ENCODE measurements at regions not wholly inside any gene's neighbourhood (a gene's known extent, or its start where the extent isn't known, plus 50 kb on each side); places are given as distances from the start of the nearest gene placed in this dataset.

DNA sequence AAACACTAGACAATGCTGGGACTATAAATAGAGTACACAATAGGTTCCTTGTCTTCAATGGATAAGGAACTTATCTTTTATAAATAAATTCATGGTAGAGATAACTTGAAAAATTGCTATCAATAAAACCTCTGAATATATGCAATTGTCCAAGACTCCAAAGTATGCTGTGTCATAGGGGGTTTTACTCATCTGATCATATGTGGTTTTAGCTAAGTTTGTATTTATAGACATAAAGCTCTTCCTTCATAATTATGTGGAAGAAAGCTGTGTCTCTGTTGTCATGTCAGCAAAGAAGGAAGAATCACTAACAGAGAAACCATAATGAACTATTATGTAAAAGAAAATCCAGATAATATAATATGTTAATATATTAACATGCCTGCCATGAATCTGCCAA is 111.5 kb upstream of the ATXN7L3B start:
- CTCF ChIA-PET: no interaction called here
- H3K27ac ChIP-seq (ENCODE audit: low read length): no peak overlapping the region
- intact Hi-C loops (cut with micrococcal nuclease; ENCODE audit: unreplicated experiment) (no loop called here), in situ Hi-C loops (cut with HindIII; ENCODE audit: low pct_unique_long_range_greater_than_20kb, low sequenced_read_pairs) (no loop called here)
- POLR2A ChIA-PET: no interaction called here
- no peaks in the 10 kb centered on the region for H3K4me1 ChIP-seq (ENCODE audit: control insufficient read depth, insufficient read depth, low read length)
- ATAC-seq: no peak
- no peak for DNase-seq (ENCODE audit: low read depth, low spot score)
- H3K4me3 ChIP-seq (ENCODE audit: low read depth in 2 of 2, low read length in 2 of 2): no peak overlapping the region
- TF ChIP-seq, protein P1, sequence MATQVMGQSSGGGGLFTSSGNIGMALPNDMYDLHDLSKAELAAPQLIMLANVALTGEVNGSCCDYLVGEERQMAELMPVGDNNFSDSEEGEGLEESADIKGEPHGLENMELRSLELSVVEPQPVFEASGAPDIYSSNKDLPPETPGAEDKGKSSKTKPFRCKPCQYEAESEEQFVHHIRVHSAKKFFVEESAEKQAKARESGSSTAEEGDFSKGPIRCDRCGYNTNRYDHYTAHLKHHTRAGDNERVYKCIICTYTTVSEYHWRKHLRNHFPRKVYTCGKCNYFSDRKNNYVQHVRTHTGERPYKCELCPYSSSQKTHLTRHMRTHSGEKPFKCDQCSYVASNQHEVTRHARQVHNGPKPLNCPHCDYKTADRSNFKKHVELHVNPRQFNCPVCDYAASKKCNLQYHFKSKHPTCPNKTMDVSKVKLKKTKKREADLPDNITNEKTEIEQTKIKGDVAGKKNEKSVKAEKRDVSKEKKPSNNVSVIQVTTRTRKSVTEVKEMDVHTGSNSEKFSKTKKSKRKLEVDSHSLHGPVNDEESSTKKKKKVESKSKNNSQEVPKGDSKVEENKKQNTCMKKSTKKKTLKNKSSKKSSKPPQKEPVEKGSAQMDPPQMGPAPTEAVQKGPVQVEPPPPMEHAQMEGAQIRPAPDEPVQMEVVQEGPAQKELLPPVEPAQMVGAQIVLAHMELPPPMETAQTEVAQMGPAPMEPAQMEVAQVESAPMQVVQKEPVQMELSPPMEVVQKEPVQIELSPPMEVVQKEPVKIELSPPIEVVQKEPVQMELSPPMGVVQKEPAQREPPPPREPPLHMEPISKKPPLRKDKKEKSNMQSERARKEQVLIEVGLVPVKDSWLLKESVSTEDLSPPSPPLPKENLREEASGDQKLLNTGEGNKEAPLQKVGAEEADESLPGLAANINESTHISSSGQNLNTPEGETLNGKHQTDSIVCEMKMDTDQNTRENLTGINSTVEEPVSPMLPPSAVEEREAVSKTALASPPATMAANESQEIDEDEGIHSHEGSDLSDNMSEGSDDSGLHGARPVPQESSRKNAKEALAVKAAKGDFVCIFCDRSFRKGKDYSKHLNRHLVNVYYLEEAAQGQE (IDR thresholded peaks at IDR 0.05; ENCODE audit: insufficient read depth in 1 of 2, low read depth in 2 of 2, low read length in 1 of 2): no peak
- no peak for TF ChIP-seq SIN3A (IDR thresholded peaks at IDR 0.05; ENCODE audit: borderline replicate concordance, insufficient read depth, low read depth, low read length)
- TF ChIP-seq, protein P2, sequence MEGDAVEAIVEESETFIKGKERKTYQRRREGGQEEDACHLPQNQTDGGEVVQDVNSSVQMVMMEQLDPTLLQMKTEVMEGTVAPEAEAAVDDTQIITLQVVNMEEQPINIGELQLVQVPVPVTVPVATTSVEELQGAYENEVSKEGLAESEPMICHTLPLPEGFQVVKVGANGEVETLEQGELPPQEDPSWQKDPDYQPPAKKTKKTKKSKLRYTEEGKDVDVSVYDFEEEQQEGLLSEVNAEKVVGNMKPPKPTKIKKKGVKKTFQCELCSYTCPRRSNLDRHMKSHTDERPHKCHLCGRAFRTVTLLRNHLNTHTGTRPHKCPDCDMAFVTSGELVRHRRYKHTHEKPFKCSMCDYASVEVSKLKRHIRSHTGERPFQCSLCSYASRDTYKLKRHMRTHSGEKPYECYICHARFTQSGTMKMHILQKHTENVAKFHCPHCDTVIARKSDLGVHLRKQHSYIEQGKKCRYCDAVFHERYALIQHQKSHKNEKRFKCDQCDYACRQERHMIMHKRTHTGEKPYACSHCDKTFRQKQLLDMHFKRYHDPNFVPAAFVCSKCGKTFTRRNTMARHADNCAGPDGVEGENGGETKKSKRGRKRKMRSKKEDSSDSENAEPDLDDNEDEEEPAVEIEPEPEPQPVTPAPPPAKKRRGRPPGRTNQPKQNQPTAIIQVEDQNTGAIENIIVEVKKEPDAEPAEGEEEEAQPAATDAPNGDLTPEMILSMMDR (IDR thresholded peaks at IDR 0.05): no peak
- TF ChIP-seq POLR2AphosphoS5 (IDR thresholded peaks at IDR 0.05; ENCODE audit: low read depth, low read length): no peak
- TF ChIP-seq TCF7L2 (IDR thresholded peaks at IDR 0.05; ENCODE audit: low read depth, low read length): no peak
- H3K9me3 ChIP-seq (ENCODE audit: control insufficient read depth, insufficient read depth, low read depth, low read length): no peaks in the 10 kb centered on the region
- H3K27me3 ChIP-seq (ENCODE audit: control insufficient read depth, insufficient read depth, low read length): no peaks in the 10 kb centered on the region
- no peaks in the 10 kb centered on the region for H3K36me3 ChIP-seq (ENCODE audit: control insufficient read depth, insufficient read depth, low read length)
- BruUV-seq (replicated peaks): no TSS peak

DNA sequence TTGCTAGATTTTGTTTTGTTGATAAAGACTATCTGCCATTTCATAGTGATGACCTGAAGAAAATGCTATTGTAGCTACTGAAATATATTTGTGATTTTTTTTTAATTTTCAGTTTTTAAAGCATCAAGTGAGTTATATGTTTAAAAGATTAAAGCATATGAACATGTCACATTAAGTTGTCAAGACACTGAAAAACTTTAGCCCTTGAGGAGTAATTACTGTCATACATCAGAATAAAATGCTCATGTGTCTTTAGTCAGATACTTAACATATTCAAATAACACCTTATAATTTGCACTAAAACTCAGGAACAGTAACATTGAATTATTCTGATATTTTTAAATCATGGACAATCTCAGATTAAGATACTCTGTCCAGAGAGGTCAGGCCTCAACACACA is 108.1 kb upstream of the ATXN7L3B start:
- ChIA-PET POLR2A (no interaction called here), CTCF (no interaction called here)
- ATAC-seq (no peak), DNase-seq (ENCODE audit: low read depth, low spot score) (no peak)
- H3K36me3 ChIP-seq (ENCODE audit: control insufficient read depth, insufficient read depth, low read length): no peaks in the 10 kb centered on the region
- no peaks in the 10 kb centered on the region for H3K27me3 ChIP-seq (ENCODE audit: control insufficient read depth, insufficient read depth, low read length)
- no peak overlapping the region for H3K4me3 ChIP-seq (ENCODE audit: low read depth in 2 of 2, low read length in 2 of 2)
- H3K9me3 ChIP-seq (ENCODE audit: control insufficient read depth, insufficient read depth, low read depth, low read length): no peaks in the 10 kb centered on the region
- in situ Hi-C loops (cut with HindIII; ENCODE audit: low pct_unique_long_range_greater_than_20kb, low sequenced_read_pairs): no loop called here
- intact Hi-C loops (cut with micrococcal nuclease; ENCODE audit: unreplicated experiment): no loop called here
- no peak overlapping the region for H3K27ac ChIP-seq (ENCODE audit: low read length)
- TF ChIP-seq POLR2AphosphoS5 (IDR thresholded peaks at IDR 0.05; ENCODE audit: low read depth, low read length) (no peak), SIN3A (IDR thresholded peaks at IDR 0.05; ENCODE audit: borderline replicate concordance, insufficient read depth, low read depth, low read length) (no peak), TCF7L2 (IDR thresholded peaks at IDR 0.05; ENCODE audit: low read depth, low read length) (no peak)
- TF ChIP-seq, protein P2 (IDR thresholded peaks at IDR 0.05): no peak
- TF ChIP-seq, protein P1 (IDR thresholded peaks at IDR 0.05; ENCODE audit: insufficient read depth in 1 of 2, low read depth in 2 of 2, low read length in 1 of 2): no peak
- BruUV-seq (replicated peaks): no TSS peak
- H3K4me1 ChIP-seq (ENCODE audit: control insufficient read depth, insufficient read depth, low read length): no peaks in the 10 kb centered on the region

Data from Panc1 (cell line).